ENCODE measurements at regions not wholly inside any gene's neighbourhood (a gene's known extent, or its start where the extent isn't known, plus 50 kb on each side); places are given as distances from the start of the nearest gene placed in this dataset.

DNA sequence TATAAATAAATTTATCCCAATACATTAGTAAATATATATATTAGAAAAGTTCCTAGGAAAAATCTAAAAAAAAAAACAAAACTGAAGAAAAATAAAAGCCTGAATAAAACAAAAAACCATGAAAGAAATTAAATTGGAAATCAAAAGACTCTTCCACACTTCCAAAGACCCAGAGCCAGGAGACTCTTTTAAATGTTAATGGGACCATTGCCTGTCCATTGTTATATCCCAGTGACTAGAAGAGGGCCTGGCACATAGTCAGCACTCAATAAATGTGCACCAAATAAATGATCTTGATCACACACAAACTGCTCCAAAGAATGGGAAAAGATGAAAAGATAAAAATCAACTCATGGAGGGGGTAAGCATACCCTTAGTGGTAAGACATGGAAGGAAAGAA is 51.3 kb upstream of the CLDN18 start:
- no peak for TF ChIP-seq EZH2phosphoT487 (IDR thresholded peaks at IDR 0.05; ENCODE audit: borderline replicate concordance, low read length)
- no TSS peak for BruUV-seq (replicated peaks)
- DNase-seq (no peak), ATAC-seq (no peak)
- H4K20me1 ChIP-seq (ENCODE audit: low read length), result no peaks in the 10 kb centered on the region
- ChIA-PET POLR2A (ENCODE audit: unreplicated experiment) (interaction anchor here (0.7 kb wide), 1 partner anchor 444 kb away, joined by 10 read pairs; no protein-coding TSS in a partner anchor), CTCF (no interaction called here)
- intact Hi-C loops (cut with micrococcal nuclease), result no loop called here
- no peaks in the 10 kb centered on the region for H3K36me3 ChIP-seq (ENCODE audit: low read depth, low read length)
- H3K4me3 ChIP-seq (ENCODE audit: low read length), result no peak overlapping the region
- H3K4me2 ChIP-seq (ENCODE audit: low read length), result no peak overlapping the region
- H3F3A ChIP-seq (ENCODE audit: low read length, unreplicated experiment), result no peaks in the 10 kb centered on the region
- H3K79me2 ChIP-seq (ENCODE audit: low read length), result no peaks in the 10 kb centered on the region
- H3K9me3 ChIP-seq (ENCODE audit: low read length), result no peaks in the 10 kb centered on the region
- H2AFZ ChIP-seq (ENCODE audit: low read length), result no peak overlapping the region
- H3K4me1 ChIP-seq (ENCODE audit: insufficient read depth, low read length), result no peaks in the 10 kb centered on the region
- H3K9ac ChIP-seq (ENCODE audit: low read length), result no peak overlapping the region
- H3K27ac ChIP-seq (ENCODE audit: low read length), result no peak overlapping the region
- peaks cover 10% of the 10 kb centered on the region; the same call in 1 of the 2 replicates for H3K27me3 ChIP-seq (ENCODE audit: low read length)
- H3K9me2 ChIP-seq (replicated peaks; ENCODE audit: low read length), result no peaks in the 10 kb centered on the region
